Neural crest cell (in vitro differentiated cells): ENCODE measurements at regions not wholly inside any gene's neighbourhood (a gene's known extent, or its start where the extent isn't known, plus 50 kb on each side); places are given as distances from the start of the nearest gene placed in this dataset.

Experiments used
- DNase-seq: peaks from one replicate; pipeline ENCODE4 v3.0.0; 2021; ENCODE audit warnings: low read depth, mixed read lengths, low spot score
- H3K27ac Mint-ChIP-seq: one replicate; pipeline ENCODE4 v1.8.0; 2021; ENCODE audit warnings: mild to moderate bottlenecking, mixed read lengths; ENCODE audit not compliant: unreplicated experiment
- H3K27me3 Mint-ChIP-seq: 2 replicates; pipeline ENCODE4 v1.8.0; 2021; ENCODE audit warnings: low read depth, mild to moderate bottlenecking, mixed read lengths
- H3K36me3 Mint-ChIP-seq: 2 replicates; pipeline ENCODE4 v1.8.0; 2021; ENCODE audit warnings: low read depth, mild to moderate bottlenecking, mixed read lengths
- H3K4me1 Mint-ChIP-seq: 2 replicates; pipeline ENCODE4 v1.8.0; 2021; ENCODE audit warnings: mixed read lengths
- H3K4me3 Mint-ChIP-seq: one replicate; pipeline ENCODE4 v1.8.0; 2021; ENCODE audit warnings: mild to moderate bottlenecking, mixed read lengths
- H3K9me3 Mint-ChIP-seq: 2 replicates; pipeline ENCODE4 v1.8.0; 2021; ENCODE audit warnings: mixed read lengths
- TF ChIP-seq, protein P1 (sequence below): fragments of 200-600 bp; sonication (generic); conservative IDR thresholded peaks from 2 replicates; pipeline ENCODE4 v1.5.0; 2021; ENCODE audit warnings: antibody characterized with exemption, mild to moderate bottlenecking

DNA sequence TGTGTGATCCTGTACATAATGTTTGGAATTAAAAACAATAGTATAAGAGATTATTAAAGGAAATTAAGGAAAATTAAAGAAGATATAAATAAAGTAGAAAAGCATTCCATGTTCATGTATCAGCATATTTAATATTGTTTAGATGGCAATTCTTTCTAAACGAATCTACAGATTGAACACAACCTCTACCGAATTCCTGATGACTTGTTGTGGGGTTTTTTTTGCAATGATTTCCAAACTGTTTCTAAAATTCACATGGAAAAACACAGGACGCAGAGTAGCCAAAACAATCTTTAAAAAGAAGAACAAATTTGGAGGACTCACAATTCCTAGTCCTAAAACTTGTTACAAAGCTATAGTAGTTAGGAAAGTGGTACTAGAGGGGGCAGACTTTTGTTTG lies 573.4 kb upstream of the IGFBP3 start:
- Mint-ChIP-seq H3K4me3 (no peak overlapping the region), H3K27me3 (no peaks in the 10 kb centered on the region), H3K27ac (no peak overlapping the region), H3K4me1 (no peaks in the 10 kb centered on the region), H3K36me3 (peaks cover 15% of the 10 kb centered on the region), H3K9me3 (peaks cover 26% of the 10 kb centered on the region)
- DNase-seq, result no peak
- TF ChIP-seq, protein P1, sequence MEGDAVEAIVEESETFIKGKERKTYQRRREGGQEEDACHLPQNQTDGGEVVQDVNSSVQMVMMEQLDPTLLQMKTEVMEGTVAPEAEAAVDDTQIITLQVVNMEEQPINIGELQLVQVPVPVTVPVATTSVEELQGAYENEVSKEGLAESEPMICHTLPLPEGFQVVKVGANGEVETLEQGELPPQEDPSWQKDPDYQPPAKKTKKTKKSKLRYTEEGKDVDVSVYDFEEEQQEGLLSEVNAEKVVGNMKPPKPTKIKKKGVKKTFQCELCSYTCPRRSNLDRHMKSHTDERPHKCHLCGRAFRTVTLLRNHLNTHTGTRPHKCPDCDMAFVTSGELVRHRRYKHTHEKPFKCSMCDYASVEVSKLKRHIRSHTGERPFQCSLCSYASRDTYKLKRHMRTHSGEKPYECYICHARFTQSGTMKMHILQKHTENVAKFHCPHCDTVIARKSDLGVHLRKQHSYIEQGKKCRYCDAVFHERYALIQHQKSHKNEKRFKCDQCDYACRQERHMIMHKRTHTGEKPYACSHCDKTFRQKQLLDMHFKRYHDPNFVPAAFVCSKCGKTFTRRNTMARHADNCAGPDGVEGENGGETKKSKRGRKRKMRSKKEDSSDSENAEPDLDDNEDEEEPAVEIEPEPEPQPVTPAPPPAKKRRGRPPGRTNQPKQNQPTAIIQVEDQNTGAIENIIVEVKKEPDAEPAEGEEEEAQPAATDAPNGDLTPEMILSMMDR, result no peak

DNA sequence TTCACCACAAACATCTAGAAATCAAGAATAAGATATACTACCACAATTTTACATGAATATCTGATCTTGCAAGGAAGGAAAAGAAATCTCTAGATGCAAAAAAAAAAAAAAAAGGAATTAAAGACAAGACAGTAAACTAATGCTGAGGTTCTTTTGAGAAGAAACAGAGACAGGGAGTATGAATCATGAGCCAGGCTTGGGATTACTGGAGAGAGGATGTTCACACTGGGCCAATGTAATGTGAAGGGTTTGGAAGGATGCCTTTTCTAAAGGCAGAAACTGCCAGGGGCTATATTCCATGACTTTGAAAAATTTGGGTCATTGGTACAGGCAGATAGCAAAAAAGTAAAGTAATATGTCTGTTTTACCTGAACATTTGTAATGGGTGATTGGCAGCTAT lies 573.0 kb upstream of the IGFBP3 start:
- H3K27ac Mint-ChIP-seq, result no peak overlapping the region
- peaks cover 14% of the 10 kb centered on the region for H3K36me3 Mint-ChIP-seq
- H3K27me3 Mint-ChIP-seq, result no peaks in the 10 kb centered on the region
- DNase-seq, result no peak
- TF ChIP-seq, protein P1, result no peak
- no peaks in the 10 kb centered on the region for H3K4me1 Mint-ChIP-seq
- H3K4me3 Mint-ChIP-seq, result no peak overlapping the region
- H3K9me3 Mint-ChIP-seq, result peaks cover 26% of the 10 kb centered on the region

DNA sequence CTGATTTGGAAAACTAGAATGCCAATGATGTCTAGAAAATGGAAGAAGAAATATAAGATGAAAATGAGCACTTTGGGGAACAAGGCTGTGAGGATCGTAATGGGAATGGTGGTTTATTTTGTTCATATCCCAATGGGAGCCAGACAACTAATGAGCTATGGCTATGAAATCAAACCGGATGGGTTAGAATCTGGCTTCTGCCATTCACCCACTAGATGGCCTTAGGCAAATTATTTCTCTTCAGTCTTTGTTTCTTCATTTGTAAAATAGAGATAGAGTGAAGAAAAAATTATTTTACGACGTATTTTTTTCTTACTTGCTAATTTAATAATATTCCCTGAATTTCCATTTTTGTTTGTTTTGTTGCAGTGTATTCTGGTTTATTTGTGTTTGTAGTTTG lies 572.1 kb upstream of the IGFBP3 start:
- no peak overlapping the region for H3K27ac Mint-ChIP-seq
- no peaks in the 10 kb centered on the region for H3K4me1 Mint-ChIP-seq
- no peak overlapping the region for H3K4me3 Mint-ChIP-seq
- H3K9me3 Mint-ChIP-seq, result peaks cover 22% of the 10 kb centered on the region
- peaks cover 9% of the 10 kb centered on the region for H3K36me3 Mint-ChIP-seq
- no peak for DNase-seq
- TF ChIP-seq, protein P1, result peak; percentile 14
- no peaks in the 10 kb centered on the region for H3K27me3 Mint-ChIP-seq

DNA sequence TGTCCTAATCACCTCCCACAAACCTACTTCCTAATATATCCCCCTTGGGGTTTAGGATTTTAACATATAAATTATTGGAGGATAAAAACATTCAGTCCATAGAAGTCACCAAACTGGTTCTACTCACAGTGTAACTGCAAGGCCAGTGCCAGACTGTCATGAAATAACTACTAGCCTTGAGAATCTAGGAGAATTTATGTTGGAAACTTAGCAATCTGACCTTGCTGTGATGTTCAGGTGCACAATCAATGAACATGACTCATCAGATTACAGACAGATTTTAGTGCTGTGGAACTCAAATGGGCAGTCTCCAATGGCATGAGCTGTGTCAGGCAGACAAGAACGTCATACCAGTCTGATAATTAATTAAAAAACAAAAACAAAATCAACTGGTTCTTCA lies 571.4 kb upstream of the IGFBP3 start:
- Mint-ChIP-seq H3K9me3 (peaks cover 20% of the 10 kb centered on the region), H3K27ac (no peak overlapping the region), H3K4me1 (no peaks in the 10 kb centered on the region)

DNA sequence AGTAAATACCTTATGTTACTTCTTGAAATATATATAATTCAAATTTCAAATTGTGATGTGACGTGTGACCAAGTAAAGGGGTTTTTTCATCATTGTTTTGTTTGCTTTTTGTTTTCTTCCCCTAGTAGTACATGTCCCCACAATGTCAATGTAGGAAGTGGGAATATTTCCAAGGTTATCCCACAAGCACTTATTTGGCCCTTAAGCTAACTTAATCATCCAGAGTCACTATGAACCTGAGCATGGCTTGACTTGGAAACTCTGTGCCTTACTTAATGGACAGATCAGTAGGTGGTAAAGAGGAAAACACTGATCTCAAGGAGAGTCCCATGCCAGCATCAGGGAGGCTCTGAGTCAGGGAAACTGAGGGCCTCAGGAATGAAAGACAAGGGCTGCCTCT lies 569.3 kb upstream of the IGFBP3 start:
- Mint-ChIP-seq H3K27ac (no peak overlapping the region), H3K4me3 (no peak overlapping the region), H3K27me3 (no peaks in the 10 kb centered on the region), H3K4me1 (no peaks in the 10 kb centered on the region), H3K36me3 (peaks cover 4% of the 10 kb centered on the region), H3K9me3 (peaks cover 10% of the 10 kb centered on the region)
- DNase-seq, result no peak
- TF ChIP-seq, protein P1, result no peak

More for the DNA sequence above, 571.4 kb upstream of the IGFBP3 start:
- no peak for DNase-seq
- H3K4me3 Mint-ChIP-seq, result no peak overlapping the region
- TF ChIP-seq, protein P1, result no peak
- H3K27me3 Mint-ChIP-seq, result no peaks in the 10 kb centered on the region
- H3K36me3 Mint-ChIP-seq, result peaks cover 7% of the 10 kb centered on the region

DNA sequence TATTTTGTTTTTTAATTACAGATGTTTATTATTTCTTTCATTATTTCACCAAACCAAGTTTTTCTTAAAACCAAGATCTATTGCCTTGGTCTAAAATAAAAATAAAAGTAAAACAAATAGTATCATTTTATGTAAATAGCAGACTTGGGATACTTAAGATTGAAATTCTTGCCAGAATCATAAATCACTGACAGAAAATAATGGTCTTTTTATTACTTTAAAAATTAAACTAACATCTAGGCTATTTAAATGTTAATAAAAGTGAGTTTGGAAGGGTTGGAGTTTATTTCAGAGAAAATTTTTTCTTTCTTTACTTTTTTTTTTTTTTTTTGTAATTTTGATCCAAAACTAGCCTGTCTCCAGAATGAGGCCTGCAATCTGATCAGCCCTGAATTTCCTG lies 568.0 kb upstream of the IGFBP3 start:
- TF ChIP-seq, protein P1, result no peak
- no peaks in the 10 kb centered on the region for H3K27me3 Mint-ChIP-seq
- no peak overlapping the region for H3K4me3 Mint-ChIP-seq
- H3K36me3 Mint-ChIP-seq, result peaks cover 3% of the 10 kb centered on the region
- H3K4me1 Mint-ChIP-seq, result no peaks in the 10 kb centered on the region
- H3K27ac Mint-ChIP-seq, result no peak overlapping the region
- peaks cover 4% of the 10 kb centered on the region for H3K9me3 Mint-ChIP-seq
- no peak for DNase-seq
